Embryonic facial prominence (tissue), 1 donor: ENCODE measurements at regions not wholly inside any gene's neighbourhood (a gene's known extent, or its start where the extent isn't known, plus 50 kb on each side); places are given as distances from the start of the nearest gene placed in this dataset.

Experiments
- DNase-seq: peaks from one replicate; pipeline ENCODE4 v3.0.0-alpha.2; 2016; ENCODE audit errors: extremely low spot score

DNA sequence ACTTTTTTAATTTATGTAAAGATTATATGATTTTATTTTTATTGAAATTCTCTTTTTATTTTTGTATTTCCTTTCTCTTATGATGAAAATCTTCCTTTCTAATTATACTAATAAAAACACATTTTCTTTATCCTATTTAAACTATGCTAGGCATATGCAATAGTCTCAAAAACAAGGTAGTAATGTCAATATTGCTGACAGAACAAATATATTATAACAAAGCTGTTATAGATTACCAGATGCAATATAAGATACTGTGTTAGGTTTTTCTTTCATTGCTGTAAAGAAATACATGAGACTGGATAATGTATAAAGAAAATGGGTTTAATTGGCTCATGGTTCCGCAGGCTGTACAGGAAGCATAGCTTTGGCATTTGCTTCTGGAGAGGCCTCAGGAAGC lies 631.2 kb upstream of the SOX11 start:
- DNase-seq: no peak

- DNase-seq: no peak
These were observed 627.5 kb upstream of the SOX11 start for GRCh38 chr2:5064687-5065086.

DNA sequence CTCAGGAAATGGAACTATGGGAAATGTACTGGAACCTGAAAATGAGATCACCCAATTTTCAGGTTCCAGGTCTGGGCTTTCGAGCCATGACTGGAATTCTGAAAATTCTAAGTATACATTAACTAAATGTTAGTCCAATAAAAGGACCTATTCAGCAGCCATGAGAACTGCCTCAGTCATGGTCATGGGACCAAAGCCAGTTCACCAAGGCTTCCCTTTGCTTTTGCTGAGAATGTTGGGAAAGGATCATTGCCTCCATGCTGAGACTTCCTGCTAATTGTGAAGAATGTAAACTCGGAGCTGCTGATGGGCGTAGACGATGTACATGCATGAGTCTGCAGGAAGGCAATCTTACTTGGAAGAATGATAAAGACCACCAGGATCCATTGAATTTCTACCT lies 624.4 kb upstream of the SOX11 start:
- DNase-seq: no peak

- DNase-seq: no peak
These were observed 621.9 kb upstream of the SOX11 start for GRCh38 chr2:5070257-5070656.

DNA sequence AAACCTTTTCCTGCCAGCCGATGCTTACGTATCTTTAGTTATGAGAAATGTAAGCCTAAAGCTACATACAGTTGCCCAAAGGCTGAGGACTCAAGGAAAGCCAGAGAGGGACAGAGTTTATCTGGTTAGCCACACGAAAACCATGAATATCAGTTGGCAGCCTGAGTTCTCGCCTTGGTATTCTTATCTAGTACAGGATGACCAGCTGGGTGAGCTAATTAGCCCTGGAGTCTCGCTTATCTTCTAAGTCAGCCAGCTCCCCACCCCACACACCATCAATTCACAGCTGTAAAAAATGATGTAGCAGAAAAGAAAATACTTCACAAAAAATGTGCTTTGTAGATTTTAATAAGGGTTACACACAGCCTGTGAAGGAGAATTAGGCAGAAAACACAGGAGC lies 617.5 kb upstream of the SOX11 start:
- DNase-seq: no peak

DNA sequence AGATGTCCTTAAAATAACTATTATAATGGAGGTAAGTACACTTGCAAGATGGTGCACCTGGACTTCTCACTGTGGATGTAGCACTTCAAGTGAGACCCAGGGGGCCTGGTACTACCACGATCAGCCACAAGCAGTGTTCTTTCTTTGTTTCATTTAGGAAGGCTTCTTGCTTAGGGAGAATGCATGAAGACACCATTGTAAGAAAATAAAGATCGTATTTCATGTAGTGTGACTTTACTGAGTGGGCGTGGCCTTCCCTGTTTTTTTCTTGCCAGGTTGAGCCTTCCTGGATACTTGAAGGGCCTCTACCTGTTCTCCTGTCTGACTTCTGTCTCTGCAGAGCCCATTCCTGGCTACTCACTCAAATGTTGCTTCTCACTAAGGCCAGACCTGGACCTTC lies 615.6 kb upstream of the SOX11 start:
- no peak for DNase-seq

- DNase-seq: no peak
These were observed 614.6 kb upstream of the SOX11 start for GRCh38 chr2:5077479-5078089.

DNA sequence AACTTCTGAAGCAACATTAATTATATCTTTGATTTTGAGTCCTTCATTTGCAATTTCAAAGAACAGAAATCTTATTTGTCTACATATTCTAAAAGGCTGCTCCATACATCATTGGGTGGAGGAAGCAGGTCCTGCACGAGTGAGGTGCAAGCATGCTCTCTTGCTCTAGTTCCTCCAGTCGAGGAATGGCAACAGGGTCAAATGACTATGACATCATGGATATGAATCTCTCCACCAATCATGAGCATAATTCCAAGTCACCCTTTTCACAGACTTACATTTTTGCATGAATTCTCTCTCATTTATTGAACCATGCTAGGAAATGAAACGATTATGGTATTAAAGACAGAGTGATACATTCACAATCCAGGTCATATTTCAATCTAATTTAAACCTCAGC lies 608.8 kb upstream of the SOX11 start:
- no peak for DNase-seq

GRCh38 chr2:5089409-5089808 lies 602.8 kb upstream of the SOX11 start:
- DNase-seq: no peak

DNA sequence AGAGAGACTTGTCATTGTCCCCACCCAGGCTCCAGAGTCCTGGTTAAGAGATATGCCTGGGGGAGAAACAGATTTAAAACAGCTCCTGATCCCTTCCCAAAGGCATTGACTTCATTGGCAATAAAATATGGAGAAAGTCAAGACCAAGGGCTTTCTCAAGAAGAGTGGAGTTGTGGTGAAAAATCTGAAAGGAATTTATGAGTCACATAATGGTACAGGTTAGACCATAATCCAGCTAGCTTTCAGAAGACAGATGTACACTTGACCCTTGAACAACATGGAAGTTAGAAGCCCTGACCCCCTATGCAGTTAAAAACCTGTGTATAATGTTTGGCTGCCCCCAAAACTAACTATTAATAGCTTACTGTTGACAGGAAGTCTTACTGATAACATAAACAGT lies 599.1 kb upstream of the SOX11 start:
- no peak for DNase-seq

DNA sequence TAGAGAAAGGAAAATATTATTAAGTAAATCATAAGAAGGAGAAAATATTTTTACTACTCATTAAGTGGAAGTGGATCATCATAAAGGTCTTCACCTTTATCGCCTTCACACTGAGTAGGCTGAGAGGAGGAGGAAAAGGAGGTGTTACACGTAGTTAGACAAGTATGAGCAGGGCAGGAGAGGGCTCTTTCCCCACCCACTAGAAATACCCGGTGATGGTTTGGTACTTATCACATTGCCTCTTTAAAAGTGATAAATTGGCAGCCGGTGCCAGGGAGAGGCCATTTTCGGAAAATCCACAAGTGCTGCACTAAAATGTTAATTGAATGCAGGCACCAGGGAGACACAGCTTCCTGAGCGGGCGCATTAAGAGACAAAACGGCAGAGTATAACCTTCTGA lies 598.7 kb upstream of the SOX11 start:
- DNase-seq: no peak

DNA sequence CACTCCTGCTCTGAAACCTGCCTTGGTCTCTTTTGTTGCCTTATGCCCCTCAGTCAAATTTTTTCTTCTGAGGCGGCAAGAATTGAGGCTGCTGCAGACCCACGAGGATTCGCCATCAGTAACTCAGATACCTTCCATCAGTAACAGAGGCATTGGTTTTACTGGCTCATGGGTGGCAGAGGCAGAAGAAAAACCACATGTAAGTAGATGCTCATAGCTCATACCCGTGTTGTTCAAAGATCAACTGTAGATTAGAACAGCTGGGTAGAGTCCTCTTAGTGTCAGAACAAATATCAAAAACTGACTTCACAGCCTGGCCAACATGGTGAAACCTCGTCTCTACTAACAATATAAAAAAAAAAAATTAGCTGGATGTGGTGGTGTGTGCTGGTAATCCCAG lies 598.0 kb upstream of the SOX11 start:
- no peak for DNase-seq

GRCh38 chr2:5098286-5098685 lies 593.9 kb upstream of the SOX11 start:
- no peak for DNase-seq

GRCh38 chr2:5102823-5103222 lies 589.4 kb upstream of the SOX11 start:
- DNase-seq: no peak

DNA sequence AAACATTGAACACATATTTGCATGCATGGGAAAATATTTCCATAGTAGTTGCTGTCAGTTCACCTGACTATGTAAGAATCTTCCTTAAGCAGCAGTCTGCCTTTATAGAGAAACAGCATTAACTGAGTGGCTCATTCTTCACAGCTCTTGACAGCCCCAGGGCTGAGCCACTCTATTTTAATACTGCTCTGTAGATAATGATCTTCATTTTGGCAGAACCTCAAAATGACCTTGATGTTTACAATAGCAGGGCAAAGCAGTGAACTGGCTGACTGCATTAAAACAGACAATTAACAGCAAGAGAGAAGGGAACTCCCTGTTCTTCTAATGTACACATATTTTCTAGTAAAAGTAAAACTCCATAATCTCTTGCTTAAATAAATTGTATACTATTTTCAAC lies 580.6 kb upstream of the SOX11 start:
- DNase-seq: no peak

DNA sequence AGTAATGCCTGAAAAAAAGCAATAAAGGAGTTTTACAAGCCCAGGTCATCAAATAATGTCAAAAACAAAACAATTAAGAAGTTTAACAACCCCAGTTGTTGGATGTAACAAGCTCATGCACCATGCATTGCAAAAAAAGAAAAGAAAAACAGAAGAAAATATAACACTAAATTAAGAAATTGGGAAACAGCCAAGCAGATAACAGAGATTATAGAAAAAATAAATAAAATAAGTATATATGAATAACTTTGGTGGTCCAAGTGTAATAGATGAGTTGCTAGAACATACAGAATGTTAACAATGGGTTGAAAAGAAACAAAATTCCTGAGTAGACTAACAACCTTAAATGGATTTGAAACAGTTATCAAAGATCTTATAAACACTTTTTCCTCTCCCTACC lies 573.1 kb upstream of the SOX11 start:
- DNase-seq: no peak

DNA sequence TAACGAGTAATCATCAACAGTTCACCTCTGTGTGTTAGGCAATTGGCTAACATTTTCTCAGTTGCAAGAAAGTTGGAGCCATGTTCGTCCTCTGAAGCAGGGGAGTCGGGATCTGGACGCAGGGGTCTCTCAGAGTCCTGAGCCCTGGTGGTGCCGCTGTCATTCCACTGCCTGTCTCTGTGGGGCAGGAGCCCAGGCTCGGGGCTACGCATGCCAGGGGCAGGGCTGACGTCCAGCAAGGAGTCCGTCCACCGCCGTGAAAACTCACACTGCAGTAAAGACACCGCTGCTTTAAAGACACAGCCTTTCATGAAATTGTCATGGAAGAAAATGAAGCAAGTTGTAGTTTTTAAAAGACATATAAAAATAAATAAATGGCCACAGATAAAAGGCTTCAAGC lies 571.1 kb upstream of the SOX11 start:
- no peak for DNase-seq

- no peak for DNase-seq
These were observed 570.5 kb upstream of the SOX11 start for GRCh38 chr2:5121642-5122041.

DNA sequence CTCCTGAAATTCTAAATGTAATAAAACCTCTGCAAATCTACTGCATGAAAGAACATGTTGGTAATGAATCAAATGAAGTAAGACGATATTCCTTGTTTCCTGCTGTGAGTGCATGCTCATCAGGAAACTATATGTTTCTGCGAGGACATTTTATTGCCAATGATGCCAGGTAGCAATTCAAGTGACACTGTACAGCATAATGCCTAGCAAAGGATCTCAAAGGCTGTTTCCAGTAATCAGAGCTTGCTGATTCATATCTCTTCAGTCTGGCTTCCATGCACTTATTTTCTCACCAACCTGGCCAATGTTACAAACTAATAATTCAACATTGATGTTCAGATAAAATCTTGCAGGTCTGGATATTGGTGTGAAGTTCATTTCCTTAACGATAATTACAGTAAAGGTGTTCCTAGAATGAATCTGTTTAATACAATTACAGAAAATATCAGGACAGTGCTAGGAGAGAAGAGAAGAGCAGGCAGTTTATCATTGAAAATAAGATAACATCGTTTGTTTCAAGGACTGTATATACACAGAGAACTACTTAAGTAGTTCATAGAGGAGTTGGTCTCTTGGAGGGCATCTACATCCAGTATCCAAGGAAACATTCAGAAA lies 568.5 kb upstream of the SOX11 start:
- DNase-seq: no peak

- no peak for DNase-seq
These were observed 567.0 kb upstream of the SOX11 start for GRCh38 chr2:5125017-5125730.

DNA sequence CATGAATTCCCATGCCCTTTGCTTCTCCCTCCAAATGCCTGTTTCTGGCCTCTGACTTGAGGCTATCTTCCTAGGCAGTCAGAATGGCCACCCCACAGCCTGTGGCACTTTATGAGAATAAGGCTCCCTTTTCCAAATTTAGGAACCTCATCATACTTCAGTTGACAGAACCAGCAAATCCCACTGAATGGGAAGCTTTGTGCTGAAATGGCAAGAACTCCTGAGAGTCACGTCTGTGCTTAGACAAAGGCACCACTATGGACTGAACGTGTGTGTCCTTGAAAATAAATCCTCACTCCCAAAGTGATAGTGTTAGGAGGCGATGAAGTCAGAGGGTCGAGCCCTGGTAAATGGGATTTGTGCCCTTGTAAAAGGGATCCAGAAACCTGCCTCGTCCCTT lies 559.9 kb upstream of the SOX11 start:
- no peak for DNase-seq

- DNase-seq: no peak
These were observed 551.8 kb upstream of the SOX11 start for GRCh38 chr2:5140347-5140746.

DNA sequence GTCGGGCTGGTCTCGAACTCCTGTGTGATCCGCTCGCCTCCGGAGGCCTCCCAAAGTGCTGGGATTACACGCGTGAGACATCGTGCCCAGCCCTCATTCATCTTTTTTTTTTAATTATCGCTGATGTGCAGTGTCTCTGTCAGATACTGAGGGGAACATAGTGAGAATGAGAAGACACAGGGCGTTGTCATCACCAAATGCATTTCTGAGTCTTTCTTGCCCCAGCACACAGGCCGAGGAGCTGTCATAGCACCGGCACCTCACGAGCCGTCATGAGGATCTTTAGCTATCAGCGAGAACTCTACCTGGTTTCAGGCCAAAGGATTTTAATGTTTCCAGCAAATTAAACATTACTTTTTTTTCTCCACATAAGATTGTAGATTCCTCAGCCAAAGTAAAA lies 548.0 kb upstream of the SOX11 start:
- DNase-seq: no peak

DNA sequence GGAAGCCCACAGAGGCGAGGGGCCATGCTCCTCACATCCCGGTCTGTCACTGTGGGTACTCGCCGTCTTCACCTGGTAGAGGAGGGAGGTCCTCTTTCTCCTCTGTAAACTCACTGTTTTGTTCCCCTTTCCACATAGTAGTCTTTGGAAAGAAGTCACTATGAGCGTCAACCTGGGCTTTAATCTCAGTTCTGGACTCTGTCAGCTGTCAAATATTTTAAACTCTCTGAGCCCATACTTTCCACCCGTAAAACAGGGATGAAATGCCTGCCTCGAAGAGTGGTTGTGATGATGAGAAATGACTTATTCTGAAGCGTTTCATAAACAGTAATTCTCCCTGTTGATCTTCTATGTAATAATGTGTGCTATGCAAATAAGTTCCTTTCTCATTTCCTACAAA lies 547.1 kb upstream of the SOX11 start:
- no peak for DNase-seq
